ENCODE measurements at regions not wholly inside any gene's neighbourhood (a gene's known extent, or its start where the extent isn't known, plus 50 kb on each side); places are given as distances from the start of the nearest gene placed in this dataset.

DNA sequence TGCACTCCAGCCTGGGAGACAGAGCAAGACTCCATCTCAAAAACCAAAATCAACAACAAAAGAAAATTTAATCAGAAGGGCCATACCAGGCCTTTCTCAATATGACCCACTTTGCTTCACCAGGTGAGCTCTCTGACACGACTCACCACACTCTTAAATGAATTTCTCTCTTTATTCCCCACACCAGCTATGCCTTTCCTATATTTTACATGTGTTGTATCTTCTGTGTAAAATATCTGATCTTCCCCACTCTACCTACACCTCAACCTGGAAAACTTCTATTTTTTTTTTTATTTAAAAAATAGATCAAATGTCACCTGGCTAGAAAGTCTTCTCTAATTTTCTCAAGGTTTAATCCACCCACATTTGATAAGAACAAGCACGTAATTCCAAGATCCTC is 77.6 kb upstream of the SLC39A8 start:
- Histone ChIP-seq H3K9ac (ENCODE audit: low read depth, low read length) (no peak overlapping the region), H3K79me2 (ENCODE audit: insufficient read depth, low read length) (no peaks in the 10 kb centered on the region), H3K27me3 (ENCODE audit: insufficient read depth, low read length, poor library complexity) (no peaks in the 10 kb centered on the region), H3K4me1 (ENCODE audit: insufficient read depth, low read length) (no peaks in the 10 kb centered on the region), H3K9me3 (ENCODE audit: insufficient read depth, low read length, severe bottlenecking) (no peaks in the 10 kb centered on the region), H3K4me3 (ENCODE audit: low read depth in 1 of 2, low read length in 2 of 2) (no peak overlapping the region), H2AFZ (ENCODE audit: low read depth, low read length) (no peak overlapping the region), H3K36me3 (ENCODE audit: insufficient read depth, low read length) (no peaks in the 10 kb centered on the region), H3K4me2 (ENCODE audit: insufficient read depth, low read length) (no peak overlapping the region), H4K20me1 (ENCODE audit: insufficient read depth, low read length) (no peaks in the 10 kb centered on the region), H3K27ac (ENCODE audit: low read length) (no peak overlapping the region)
- DNase-seq = no peak
- no peak for ATAC-seq (ENCODE audit: insufficient read depth, low read depth)
- TF ChIP-seq, protein P1, sequence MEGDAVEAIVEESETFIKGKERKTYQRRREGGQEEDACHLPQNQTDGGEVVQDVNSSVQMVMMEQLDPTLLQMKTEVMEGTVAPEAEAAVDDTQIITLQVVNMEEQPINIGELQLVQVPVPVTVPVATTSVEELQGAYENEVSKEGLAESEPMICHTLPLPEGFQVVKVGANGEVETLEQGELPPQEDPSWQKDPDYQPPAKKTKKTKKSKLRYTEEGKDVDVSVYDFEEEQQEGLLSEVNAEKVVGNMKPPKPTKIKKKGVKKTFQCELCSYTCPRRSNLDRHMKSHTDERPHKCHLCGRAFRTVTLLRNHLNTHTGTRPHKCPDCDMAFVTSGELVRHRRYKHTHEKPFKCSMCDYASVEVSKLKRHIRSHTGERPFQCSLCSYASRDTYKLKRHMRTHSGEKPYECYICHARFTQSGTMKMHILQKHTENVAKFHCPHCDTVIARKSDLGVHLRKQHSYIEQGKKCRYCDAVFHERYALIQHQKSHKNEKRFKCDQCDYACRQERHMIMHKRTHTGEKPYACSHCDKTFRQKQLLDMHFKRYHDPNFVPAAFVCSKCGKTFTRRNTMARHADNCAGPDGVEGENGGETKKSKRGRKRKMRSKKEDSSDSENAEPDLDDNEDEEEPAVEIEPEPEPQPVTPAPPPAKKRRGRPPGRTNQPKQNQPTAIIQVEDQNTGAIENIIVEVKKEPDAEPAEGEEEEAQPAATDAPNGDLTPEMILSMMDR (IDR thresholded peaks at IDR 0.05; ENCODE audit: borderline replicate concordance, extremely low read depth, low read length, poor library complexity, severe bottlenecking) = no peak
- TF ChIP-seq EZH2 (IDR thresholded peaks at IDR 0.05; ENCODE audit: borderline replicate concordance, low read depth, low read length, severe bottlenecking) = no peak

DNA sequence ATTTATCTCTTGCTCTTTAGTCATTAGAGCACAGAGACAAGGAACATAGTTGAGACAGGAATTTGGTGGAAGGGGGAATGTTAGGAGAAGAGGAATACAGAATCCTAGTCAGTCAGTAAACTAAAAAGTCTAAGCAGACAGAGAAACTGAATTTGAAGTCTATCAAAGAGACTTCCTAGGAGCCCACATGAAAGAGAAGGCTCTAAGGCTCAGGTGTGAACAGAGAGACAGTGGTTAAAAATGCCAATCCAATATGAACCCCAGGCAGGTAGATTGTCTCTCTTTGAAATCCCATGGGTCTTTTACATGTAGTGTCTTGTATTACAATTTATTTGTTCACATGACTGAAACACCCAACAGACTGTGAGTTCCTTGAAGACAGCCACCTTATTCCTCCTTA is 77.8 kb upstream of the NFKB1 start:
- Histone ChIP-seq H3K27ac (ENCODE audit: low read length) (no peak overlapping the region), H3K9me3 (ENCODE audit: insufficient read depth, low read length, severe bottlenecking) (no peaks in the 10 kb centered on the region), H3K4me1 (ENCODE audit: insufficient read depth, low read length) (no peaks in the 10 kb centered on the region), H2AFZ (ENCODE audit: low read depth, low read length) (no peak overlapping the region), H3K4me2 (ENCODE audit: insufficient read depth, low read length) (no peak overlapping the region), H3K36me3 (ENCODE audit: insufficient read depth, low read length) (no peaks in the 10 kb centered on the region), H3K4me3 (ENCODE audit: low read depth in 1 of 2, low read length in 2 of 2) (no peak overlapping the region), H3K9ac (ENCODE audit: low read depth, low read length) (no peak overlapping the region), H3K79me2 (ENCODE audit: insufficient read depth, low read length) (no peaks in the 10 kb centered on the region), H4K20me1 (ENCODE audit: insufficient read depth, low read length) (no peaks in the 10 kb centered on the region), H3K27me3 (ENCODE audit: insufficient read depth, low read length, poor library complexity) (no peaks in the 10 kb centered on the region)
- ATAC-seq (ENCODE audit: insufficient read depth, low read depth) = peak; percentile 55; the same call in 1 of the 3 replicates
- TF ChIP-seq, protein P1 (IDR thresholded peaks at IDR 0.05; ENCODE audit: borderline replicate concordance, extremely low read depth, low read length, poor library complexity, severe bottlenecking) = no peak
- TF ChIP-seq EZH2 (IDR thresholded peaks at IDR 0.05; ENCODE audit: borderline replicate concordance, low read depth, low read length, severe bottlenecking) = no peak
- no peak for DNase-seq

DNA sequence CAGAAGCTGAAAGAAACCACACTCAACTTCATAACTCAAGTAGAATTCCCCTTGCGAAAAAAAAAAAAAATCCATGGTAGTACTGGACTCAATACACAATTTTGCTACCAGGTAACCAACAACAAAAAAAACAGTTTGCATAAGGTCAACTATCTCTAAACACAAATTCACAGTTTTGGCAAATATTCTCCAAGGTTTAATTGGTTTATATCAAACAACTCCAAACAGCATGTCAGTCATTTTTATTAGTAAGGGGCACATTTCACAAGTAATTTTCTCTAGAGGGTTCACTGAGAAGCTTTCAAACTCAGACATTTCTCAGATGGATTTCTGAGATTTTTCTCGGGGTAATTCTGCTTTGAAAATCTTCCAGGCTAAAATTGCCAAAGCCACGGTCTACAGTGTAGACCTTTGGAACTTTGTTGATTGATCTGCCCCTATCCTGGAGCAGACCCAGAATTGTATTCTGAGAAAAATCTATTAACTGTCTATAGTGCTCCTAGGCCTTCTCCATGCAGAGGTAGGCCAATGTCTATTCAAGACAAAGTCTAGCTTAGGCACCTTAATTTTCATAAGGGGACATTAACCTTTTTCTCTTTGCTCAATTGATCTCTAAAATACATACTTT is 73.7 kb upstream of the NFKB1 start:
- H3K4me1 ChIP-seq (ENCODE audit: insufficient read depth, low read length) = peaks cover 13% of the 10 kb centered on the region
- H3K27ac ChIP-seq (ENCODE audit: low read length) = no peak overlapping the region
- no peak for TF ChIP-seq EZH2 (IDR thresholded peaks at IDR 0.05; ENCODE audit: borderline replicate concordance, low read depth, low read length, severe bottlenecking)
- TF ChIP-seq, protein P1 (IDR thresholded peaks at IDR 0.05; ENCODE audit: borderline replicate concordance, extremely low read depth, low read length, poor library complexity, severe bottlenecking) = no peak
- H3K4me3 ChIP-seq (ENCODE audit: low read depth in 1 of 2, low read length in 2 of 2) = no peak overlapping the region
- no peaks in the 10 kb centered on the region for H3K27me3 ChIP-seq (ENCODE audit: insufficient read depth, low read length, poor library complexity)
- H3K36me3 ChIP-seq (ENCODE audit: insufficient read depth, low read length) = no peaks in the 10 kb centered on the region
- no peaks in the 10 kb centered on the region for H3K9me3 ChIP-seq (ENCODE audit: insufficient read depth, low read length, severe bottlenecking)
- no peak for DNase-seq
- H3K79me2 ChIP-seq (ENCODE audit: insufficient read depth, low read length) = no peaks in the 10 kb centered on the region
- no peaks in the 10 kb centered on the region for H4K20me1 ChIP-seq (ENCODE audit: insufficient read depth, low read length)
- no peak overlapping the region for H3K9ac ChIP-seq (ENCODE audit: low read depth, low read length)
- no peak overlapping the region for H2AFZ ChIP-seq (ENCODE audit: low read depth, low read length)
- H3K4me2 ChIP-seq (ENCODE audit: insufficient read depth, low read length) = no peak overlapping the region
- no peak for ATAC-seq (ENCODE audit: insufficient read depth, low read depth)

Data from DND-41 (cell line).